H1 (cell line): ENCODE measurements at regions not wholly inside any gene's neighbourhood (a gene's known extent, or its start where the extent isn't known, plus 50 kb on each side); places are given as distances from the start of the nearest gene placed in this dataset.
"Not testable (repeated sequence)": the region's sequence is repeated elsewhere in the genome, so short reads cannot be mapped to it uniquely, and the experiment has no call there.

Source experiments
- CTCF ChIA-PET: fragments of 300-600 bp; sonication (Branson Sonifier 250); formaldehyde crosslinking; loops from one replicate; lab custom pipeline; 2021; ENCODE audit not compliant: partially characterized antibody; lab: Charles Lee
- POLR2A ChIA-PET: fragments of 300-600 bp; sonication (Branson Sonifier 250); formaldehyde crosslinking; loops from one replicate; lab custom pipeline; 2021; ENCODE audit warnings: inconsistent platforms; ENCODE audit not compliant: partially characterized antibody; lab: Charles Lee
- DNase-seq, 2 experiments: peaks; one replicate each; pipeline versions ENCODE4 v3.0.0 to v3.0.0-alpha.2; 2010 to 2022; ENCODE audit warnings: low spot score in 2 of 2, low read depth in 1 of 2, mixed read lengths in 1 of 2
- FAIRE-seq: peaks from 2 replicates; lab custom pipeline; 2011; peaks lifted over from hg19 to GRCh38; lab: Jason Lieb, UNC
- H2AFZ ChIP-seq: 2 replicates; pipeline ENCODE4 v1.8.1; 2012; ENCODE audit warnings: low read length, inconsistent platforms
- H2AK5ac ChIP-seq: 2 replicates; pipeline ENCODE4 v1.6.1; 2013; ENCODE audit warnings: low read depth, low read length
- H2BK120ac ChIP-seq: replicated peaks from 2 replicates; pipeline ENCODE3; 2013; ENCODE audit warnings: low read depth, low read length, inconsistent platforms
- H2BK12ac ChIP-seq: 2 replicates; pipeline ENCODE4 v1.6.1; 2013; ENCODE audit warnings: low read depth, low read length
- H2BK15ac ChIP-seq: 2 replicates; pipeline ENCODE4 v1.6.1; 2013; ENCODE audit warnings: low read length
- H2BK20ac ChIP-seq: 2 replicates; pipeline ENCODE4 v1.6.1; 2013; ENCODE audit warnings: low read length
- H2BK5ac ChIP-seq: 2 replicates; pipeline ENCODE4 v1.6.1; 2013; ENCODE audit warnings: low read depth, low read length
- H3K14ac ChIP-seq: 2 replicates; pipeline ENCODE4 v1.6.1; 2013; ENCODE audit warnings: inconsistent platforms; ENCODE audit not compliant: insufficient read length
- H3K18ac ChIP-seq: 2 replicates; pipeline ENCODE4 v1.6.1; 2013; ENCODE audit warnings: low read length; ENCODE audit errors: extremely low read depth
- H3K23ac ChIP-seq: 2 replicates; pipeline ENCODE4 v1.6.1; 2013; ENCODE audit warnings: inconsistent platforms; ENCODE audit not compliant: insufficient read length
- H3K23me2 ChIP-seq: 2 replicates; pipeline ENCODE4 v1.6.1; 2013; ENCODE audit warnings: low read depth, low read length
- H3K27ac ChIP-seq: 2 replicates; pipeline ENCODE4 v1.6.1; 2011; ENCODE audit warnings: low read depth, low read length, inconsistent platforms
- H3K27me3 ChIP-seq, 4 experiments: replicated peaks in 1 of 4; 1 replicate in 1 of 4; 2 replicates in 3 of 4; pipeline versions ENCODE4 v1.6.1 to v1.8.1; 2011 to 2013; ENCODE audit warnings: low read length in 3 of 4, mild to moderate bottlenecking in 3 of 4, inconsistent platforms in 2 of 4, mixed read lengths in 2 of 4, moderate library complexity in 1 of 4; ENCODE audit not compliant: control insufficient read depth in 3 of 4, insufficient read depth in 3 of 4; ENCODE audit errors: extremely low read depth in 1 of 4
- H3K36me3 ChIP-seq, 4 experiments: 2 replicates each; pipeline versions ENCODE4 v1.6.1 to v1.8.1; 2011 to 2013; ENCODE audit warnings: mild to moderate bottlenecking in 4 of 4, low read length in 3 of 4, moderate library complexity in 2 of 4, control low read depth in 1 of 4, inconsistent platforms in 1 of 4; ENCODE audit not compliant: insufficient read depth in 4 of 4, control insufficient read depth in 2 of 4
- H3K4ac ChIP-seq: replicated peaks from 2 replicates; pipeline ENCODE3; 2013; ENCODE audit warnings: low read length, low read depth, mixed read lengths, inconsistent platforms; ENCODE audit not compliant: insufficient read length
- H3K4me1 ChIP-seq, 4 experiments: replicated peaks in 1 of 4; 1 replicate in 1 of 4; 2 replicates in 3 of 4; pipeline versions ENCODE4 v1.6.1 to v1.8.1; 2011 to 2013; ENCODE audit warnings: low read length in 3 of 4, inconsistent platforms in 2 of 4, mixed read lengths in 1 of 4; ENCODE audit not compliant: insufficient read depth in 4 of 4, control insufficient read depth in 3 of 4
- H3K4me2 ChIP-seq, 2 experiments: 2 replicates each; pipeline versions ENCODE4 v1.6.1 to v1.8.1; 2011 to 2013; ENCODE audit warnings: low read depth in 2 of 2, low read length in 2 of 2, control low read depth in 1 of 2, inconsistent platforms in 1 of 2, mild to moderate bottlenecking in 1 of 2; ENCODE audit not compliant: insufficient read depth in 1 of 2
- H3K4me3 ChIP-seq, 4 experiments: fragments of 200-600, 300-600 bp in 1 of 4; sonication (generic), shearing (Covaris generic), sonication (Bioruptor Twin) in 1 of 4; 2 replicates each; pipeline versions ENCODE4 v1.5.1 to v1.8.1; 2011 to 2016; ENCODE audit warnings: low read length in 4 of 4, low read depth in 3 of 4, control low read depth in 2 of 4, inconsistent platforms in 2 of 4, mild to moderate bottlenecking in 2 of 4, mixed read lengths in 1 of 4, moderate library complexity in 1 of 4; ENCODE audit not compliant: insufficient read depth in 2 of 4; ENCODE audit errors: extremely low read depth in 1 of 4
- H3K56ac ChIP-seq: replicated peaks from 2 replicates; pipeline ENCODE3; 2013; ENCODE audit warnings: low read depth, mild to moderate bottlenecking, mixed read lengths, low read length, inconsistent platforms; ENCODE audit not compliant: insufficient read length
- H3K79me1 ChIP-seq: 2 replicates; pipeline ENCODE4 v1.6.1; 2013; ENCODE audit warnings: low read depth, low read length, control low read depth
- H3K79me2 ChIP-seq, 2 experiments: 2 replicates each; pipeline versions ENCODE4 v1.6.1 to v1.8.1; 2012 to 2013; ENCODE audit warnings: low read length in 2 of 2, mild to moderate bottlenecking in 2 of 2, inconsistent platforms in 1 of 2; ENCODE audit not compliant: insufficient read depth in 2 of 2, control insufficient read depth in 1 of 2
- H3K9ac ChIP-seq, 4 experiments: replicated peaks in 1 of 4; 1 replicate in 1 of 4; 2 replicates in 3 of 4; pipeline versions ENCODE4 v1.6.1 to v1.8.1; 2011 to 2013; ENCODE audit warnings: low read depth in 3 of 4, low read length in 3 of 4, control low read depth in 2 of 4, mild to moderate bottlenecking in 2 of 4, moderate library complexity in 2 of 4, inconsistent platforms in 1 of 4; ENCODE audit errors: extremely low read depth in 1 of 4
- H3K9me3 ChIP-seq, 2 experiments: 2 replicates each; pipeline versions ENCODE4 v1.6.1 to v1.8.1; 2012 to 2013; ENCODE audit warnings: mild to moderate bottlenecking in 2 of 2, moderate library complexity in 2 of 2, control low read depth in 1 of 2, inconsistent platforms in 1 of 2, low read depth in 1 of 2, low read length in 1 of 2, mixed read lengths in 1 of 2; ENCODE audit not compliant: insufficient read depth in 2 of 2
- H4K20me1 ChIP-seq, 2 experiments: replicated peaks in 1 of 2; 2 replicates each; pipeline versions ENCODE3 to v1.8.1; 2011 to 2013; ENCODE audit warnings: inconsistent platforms in 2 of 2, low read length in 2 of 2, mild to moderate bottlenecking in 1 of 2; ENCODE audit not compliant: insufficient read depth in 2 of 2, control insufficient read depth in 1 of 2
- H4K5ac ChIP-seq: 2 replicates; pipeline ENCODE4 v1.6.1; 2013; ENCODE audit warnings: low read length, low read depth, mixed read lengths, inconsistent platforms; ENCODE audit not compliant: insufficient read length
- H4K8ac ChIP-seq: 2 replicates; pipeline ENCODE4 v1.8.0; 2013; ENCODE audit warnings: mild to moderate bottlenecking, moderate library complexity, low read length, inconsistent platforms; ENCODE audit not compliant: insufficient read depth; ENCODE audit errors: extremely low read depth
- H4K91ac ChIP-seq: replicated peaks from 2 replicates; pipeline ENCODE3; 2013; ENCODE audit warnings: low read length, mixed read lengths, inconsistent platforms; ENCODE audit not compliant: insufficient read length
- WGBS, 2 experiments: shearing (Covaris generic) in 1 of 2; methylation state at CpG; one replicate each; pipeline versions ENCODE4 v1.1.6 to v1.1.7; 2013 to 2015; ENCODE audit warnings: low lambda C conversion rate in 2 of 2, mixed read lengths in 2 of 2, inconsistent platforms in 1 of 2, low coverage in 1 of 2, missing lambda C conversion rate in 1 of 2; ENCODE audit not compliant: insufficient replicate concordance in 2 of 2, insufficient coverage in 1 of 2, insufficient read length in 1 of 2; ENCODE audit errors: extremely low coverage in 1 of 2, missing lambda C conversion rate in 1 of 2; 5-methylcytosine and 5-hydroxymethylcytosine counted together

DNA sequence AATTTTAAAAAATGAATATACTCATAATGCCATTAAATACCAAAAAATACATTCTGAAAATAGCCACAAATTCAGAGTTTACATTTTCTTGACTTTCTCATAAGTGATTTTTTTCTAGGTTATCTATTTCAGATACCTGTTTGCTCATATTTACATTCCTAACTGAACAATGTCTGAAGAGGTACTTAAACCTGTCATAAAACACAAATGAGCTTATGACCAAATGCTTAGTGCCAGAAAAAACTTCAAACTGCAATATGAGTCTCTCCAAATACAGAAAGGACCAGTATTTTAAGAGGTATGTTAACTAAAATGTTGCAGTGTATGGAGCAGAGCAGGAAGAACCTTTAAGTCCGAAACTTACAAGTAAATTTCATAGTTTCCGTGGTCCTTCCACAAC is 101.7 kb upstream of the FAN1 start:
- H4K8ac ChIP-seq, H4K91ac ChIP-seq, H3K79me1 ChIP-seq, H3K9me3 ChIP-seq, H3K4me3 ChIP-seq, DNase-seq, H3K23me2 ChIP-seq, H4K20me1 ChIP-seq, H3K36me3 ChIP-seq, H3K27me3 ChIP-seq, H2BK120ac ChIP-seq, H2BK12ac ChIP-seq, H3K79me2 ChIP-seq, H3K14ac ChIP-seq, H3K18ac ChIP-seq, H3K27ac ChIP-seq, H3K4me1 ChIP-seq, H3K56ac ChIP-seq, FAIRE-seq, H2BK15ac ChIP-seq, H2BK20ac ChIP-seq, POLR2A ChIA-PET, H2AFZ ChIP-seq, H4K5ac ChIP-seq, H3K9ac ChIP-seq, H2AK5ac ChIP-seq, H3K23ac ChIP-seq, H3K4me2 ChIP-seq, H2BK5ac ChIP-seq, H3K4ac ChIP-seq: not testable (repeated sequence)
- 76% methylated on average over 2 of the region's 2 CpGs; no CpG with 5 or more reads in 1 of the 2 experiments for WGBS, 2 experiments
- CTCF ChIA-PET, result interaction anchor here (0.6 to 2.2 kb wide), 5 partner anchors 84 to 444 kb away, joined by 3 to 15 read pairs (median 4); partner anchors contain the start of gene FAN1

DNA sequence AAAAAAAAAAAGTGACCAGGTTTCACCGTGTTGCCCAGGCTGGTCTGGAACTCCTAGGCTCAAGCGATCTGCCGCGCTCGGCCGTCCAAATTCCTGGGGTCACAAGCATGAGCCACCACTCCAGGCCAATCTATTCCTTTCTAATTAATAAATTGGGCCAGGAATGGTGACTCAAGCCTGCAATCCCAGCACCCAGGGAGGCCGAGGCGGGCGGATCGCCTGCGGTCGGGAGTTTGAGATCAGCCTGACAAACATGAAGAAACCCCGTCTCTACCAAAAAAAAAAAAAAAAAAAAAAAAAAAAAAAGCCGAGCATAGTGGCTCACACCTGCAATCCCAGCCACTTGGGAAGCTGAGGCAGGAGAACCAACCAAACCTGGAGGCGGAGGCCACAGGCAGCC is 100.0 kb upstream of the FAN1 start:
- H3K4me1 ChIP-seq, H3K9ac ChIP-seq, FAIRE-seq, H3K4me2 ChIP-seq, H3K9me3 ChIP-seq, H4K8ac ChIP-seq, H3K79me2 ChIP-seq, H4K20me1 ChIP-seq, H4K5ac ChIP-seq, H3K36me3 ChIP-seq, H3K23me2 ChIP-seq, H2AK5ac ChIP-seq, H3K79me1 ChIP-seq, H3K14ac ChIP-seq, H4K91ac ChIP-seq, H2AFZ ChIP-seq, H2BK15ac ChIP-seq, H2BK5ac ChIP-seq, H2BK20ac ChIP-seq, H3K18ac ChIP-seq, H3K4me3 ChIP-seq, H3K56ac ChIP-seq, H3K23ac ChIP-seq, H3K27ac ChIP-seq, H3K4ac ChIP-seq, DNase-seq, H2BK12ac ChIP-seq, CTCF ChIA-PET, H2BK120ac ChIP-seq, H3K27me3 ChIP-seq: not testable (repeated sequence)
- 98% methylated on average over 13 of the region's 15 CpGs; no CpG with 5 or more reads in 1 of the 2 experiments for WGBS, 2 experiments
- POLR2A ChIA-PET, result interaction anchor here (0.6 kb wide), 1 partner anchor 111 kb away, joined by 4 read pairs; no protein-coding TSS in a partner anchor
